PC-9 (cell line): ENCODE measurements at regions not wholly inside any gene's neighbourhood (a gene's known extent, or its start where the extent isn't known, plus 50 kb on each side); places are given as distances from the start of the nearest gene placed in this dataset.
"Not testable (repeated sequence)": the region's sequence is repeated elsewhere in the genome, so short reads cannot be mapped to it uniquely, and the experiment has no call there.

Experiments used
- BruUV-seq: library from RNA; stranded (reverse); fragments of 400-500 nt; replicated peaks from 2 replicates; lab custom pipeline; 2021; lab: Mats Ljungman, UMichigan
- CTCF ChIA-PET: fragments of 300-600 bp; sonication (Branson Sonifier 250); formaldehyde crosslinking; loops from one replicate; lab custom pipeline; 2022; ENCODE audit warnings: antibody characterized with exemption; lab: Charles Lee
- POLR2A ChIA-PET: fragments of 300-600 bp; sonication (Branson Sonifier 250); formaldehyde crosslinking; loops from one replicate; lab custom pipeline; 2022; ENCODE audit warnings: antibody characterized with exemption; ENCODE audit not compliant: unreplicated experiment; lab: Charles Lee
- DNase-seq, 2 experiments: peaks; one replicate each; pipeline versions ENCODE4 v3.0.0 to v3.0.0-alpha.2; 2015 to 2022; ENCODE audit warnings: mixed read lengths in 1 of 2
- H2AFZ ChIP-seq: fragments of 200-600 bp; sonication (generic); 2 replicates; pipeline ENCODE4 v1.8.1; 2017; ENCODE audit warnings: antibody characterized with exemption
- H3F3A ChIP-seq: fragments of 200-600 bp; sonication (generic); 2 replicates; pipeline ENCODE4 v1.8.1; 2017; ENCODE audit warnings: antibody characterized with exemption, mild to moderate bottlenecking, low read depth; ENCODE audit not compliant: insufficient read depth
- H3K27ac ChIP-seq: fragments of 200-600 bp; sonication (generic); 2 replicates; pipeline ENCODE4 v1.6.1; 2016; ENCODE audit warnings: mixed run types
- H3K27me3 ChIP-seq: fragments of 200-600 bp; sonication (generic); 2 replicates; pipeline ENCODE4 v1.6.1; 2016; ENCODE audit warnings: low read depth, mixed run types; ENCODE audit not compliant: insufficient read depth
- H3K36me3 ChIP-seq: fragments of 200-600 bp; sonication (generic); 2 replicates; pipeline ENCODE4 v1.6.1; 2016; ENCODE audit warnings: low read depth, mixed run types
- H3K4me1 ChIP-seq: fragments of 200-600 bp; sonication (generic); replicated peaks from 2 replicates; pipeline ENCODE4 v1.6.1; 2016; ENCODE audit warnings: mixed run types; ENCODE audit not compliant: insufficient read depth
- H3K4me2 ChIP-seq: fragments of 200-600 bp; sonication (generic); 2 replicates; pipeline ENCODE4 v1.6.1; 2017; ENCODE audit warnings: mixed run types
- H3K4me3 ChIP-seq: fragments of 200-600 bp; sonication (generic); 2 replicates; pipeline ENCODE4 v1.6.1; 2016; ENCODE audit warnings: mixed run types
- H3K79me2 ChIP-seq: fragments of 200-600 bp; sonication (generic); 2 replicates; pipeline ENCODE4 v1.6.1; 2017; ENCODE audit warnings: low read depth, mixed run types
- H3K9me2 ChIP-seq: fragments of 200-600 bp; sonication (generic); 2 replicates; pipeline ENCODE4 v1.8.1; 2017; ENCODE audit warnings: mild to moderate bottlenecking; ENCODE audit not compliant: insufficient read depth
- H3K9me3 ChIP-seq: fragments of 200-600 bp; sonication (generic); 2 replicates; pipeline ENCODE4 v1.8.1; 2016; ENCODE audit warnings: low read depth; ENCODE audit not compliant: insufficient read depth
- H4K20me1 ChIP-seq: fragments of 200-600 bp; sonication (generic); 2 replicates; pipeline ENCODE4 v1.8.1; 2017; ENCODE audit not compliant: insufficient read depth
- CTCF ChIP-seq: fragments of 200-600 bp; sonication (generic); conservative IDR thresholded peaks from 2 replicates; pipeline ENCODE4 v1.6.1; 2017; ENCODE audit warnings: mixed run types, antibody characterized with exemption, mild to moderate bottlenecking, moderate library complexity
- EZH2 ChIP-seq: fragments of 200-600 bp; sonication (generic); IDR thresholded peaks from 2 replicates; pipeline ENCODE4 v1.8.0; 2017; ENCODE audit warnings: antibody characterized with exemption, low read depth
- intact Hi-C: fragments of 100-400 bp; cut with micrococcal nuclease; formaldehyde crosslinking; loops from one replicate; pipeline ENCODE4 v1.10.0; 2022; ENCODE audit not compliant: unreplicated experiment

GRCh38 chr5:159805021-159805420 is 111.3 kb upstream of the ADRA1B start:
- no peaks in the 10 kb centered on the region for H4K20me1 ChIP-seq
- BruUV-seq, result no TSS peak
- H3K4me3 ChIP-seq, result no peak overlapping the region
- H3K27ac ChIP-seq, result no peak overlapping the region
- H2AFZ ChIP-seq, result no peak overlapping the region
- no peaks in the 10 kb centered on the region for H3K79me2 ChIP-seq
- no peaks in the 10 kb centered on the region for H3K36me3 ChIP-seq
- ChIA-PET POLR2A (interaction anchor here (0.6 kb wide), 2 partner anchors 50 to 363 kb away, joined by 4 to 6 read pairs; no protein-coding TSS in a partner anchor), CTCF (no interaction called here)
- no peak for TF ChIP-seq CTCF
- TF ChIP-seq EZH2, result no peak
- H3K27me3 ChIP-seq, result no peaks in the 10 kb centered on the region
- no peaks in the 10 kb centered on the region for H3K9me2 ChIP-seq
- no peak for DNase-seq
- intact Hi-C loops, result no loop called here
- H3F3A ChIP-seq, result no peaks in the 10 kb centered on the region
- H3K4me2 ChIP-seq, result no peak overlapping the region
- no peaks in the 10 kb centered on the region for H3K4me1 ChIP-seq
- no peaks in the 10 kb centered on the region; the same call in 1 of the 2 replicates for H3K9me3 ChIP-seq

GRCh38 chr5:159807135-159807534 is 109.1 kb upstream of the ADRA1B start:
- CTCF ChIA-PET, H3K36me3 ChIP-seq, DNase-seq, H3K27ac ChIP-seq, H2AFZ ChIP-seq, H3K27me3 ChIP-seq, H3K4me1 ChIP-seq, POLR2A ChIA-PET, H3K4me2 ChIP-seq, BruUV-seq, H3K9me2 ChIP-seq, H3F3A ChIP-seq, H3K9me3 ChIP-seq, H4K20me1 ChIP-seq, H3K4me3 ChIP-seq, H3K79me2 ChIP-seq, intact Hi-C loops: not testable (repeated sequence)

GRCh38 chr5:159807586-159807985 is 108.7 kb upstream of the ADRA1B start:
- CTCF ChIA-PET, result no interaction called here
- intact Hi-C loops, result no loop called here
- TF ChIP-seq EZH2 (no peak), CTCF (no peak)

GRCh38 chr5:159811712-159812111 is 104.6 kb upstream of the ADRA1B start:
- peaks cover 17% of the 10 kb centered on the region for H3K4me1 ChIP-seq
- no peak overlapping the region for H3K27ac ChIP-seq
- no peaks in the 10 kb centered on the region for H3K9me3 ChIP-seq
- no peaks in the 10 kb centered on the region for H3K79me2 ChIP-seq
- TF ChIP-seq EZH2, result no peak
- TF ChIP-seq CTCF, result no peak
- POLR2A ChIA-PET, result no interaction called here
- no peak overlapping the region for H3K4me2 ChIP-seq
- DNase-seq, result no peak
- H3F3A ChIP-seq, result peaks cover under 1% of the 10 kb centered on the region; the same call in 1 of the 2 replicates
- H3K27me3 ChIP-seq, result no peaks in the 10 kb centered on the region
- H3K36me3 ChIP-seq, result no peaks in the 10 kb centered on the region
- no peak overlapping the region for H2AFZ ChIP-seq
- BruUV-seq, result no TSS peak
- no peaks in the 10 kb centered on the region for H3K9me2 ChIP-seq
- CTCF ChIA-PET, result interaction anchor here (0.7 kb wide), 1 partner anchor 21 kb away, joined by 11 read pairs; no protein-coding TSS in a partner anchor
- H3K4me3 ChIP-seq, result no peak overlapping the region
- H4K20me1 ChIP-seq, result no peaks in the 10 kb centered on the region
- intact Hi-C loops, result no loop called here

More at GRCh38 chr5:159807586-159807985, 108.7 kb upstream of the ADRA1B start:
- no peak for DNase-seq
- POLR2A ChIA-PET, result no interaction called here
- Histone ChIP-seq H3K4me2 (no peak overlapping the region), H3F3A (no peaks in the 10 kb centered on the region), H4K20me1 (no peaks in the 10 kb centered on the region), H3K4me1 (no peaks in the 10 kb centered on the region), H3K79me2 (no peaks in the 10 kb centered on the region), H2AFZ (no peak overlapping the region), H3K36me3 (no peaks in the 10 kb centered on the region), H3K4me3 (no peak overlapping the region), H3K9me2 (no peaks in the 10 kb centered on the region), H3K27me3 (no peaks in the 10 kb centered on the region), H3K9me3 (no peaks in the 10 kb centered on the region; the same call in 1 of the 2 replicates), H3K27ac (no peak overlapping the region)
- BruUV-seq, result no TSS peak

GRCh38 chr5:159812759-159813158 is 103.5 kb upstream of the ADRA1B start:
- DNase-seq, POLR2A ChIA-PET: not testable (repeated sequence)

More at GRCh38 chr5:159812759-159813158, 103.5 kb upstream of the ADRA1B start:
- Histone ChIP-seq H3F3A (peaks cover 10% of the 10 kb centered on the region; the same call in 1 of the 2 replicates), H3K4me1 (peaks cover 28% of the 10 kb centered on the region)
- H3K79me2 ChIP-seq, H3K9me3 ChIP-seq, H2AFZ ChIP-seq, H3K27me3 ChIP-seq, BruUV-seq, H3K4me3 ChIP-seq, H3K9me2 ChIP-seq, H3K4me2 ChIP-seq, H3K36me3 ChIP-seq, H3K27ac ChIP-seq, CTCF ChIA-PET, H4K20me1 ChIP-seq, intact Hi-C loops: not testable (repeated sequence)
